ENCODE measurements at regions not wholly inside any gene's neighbourhood (a gene's known extent, or its start where the extent isn't known, plus 50 kb on each side); places are given as distances from the start of the nearest gene placed in this dataset.
"Not testable (repeated sequence)": the region's sequence is repeated elsewhere in the genome, so short reads cannot be mapped to it uniquely, and the experiment has no call there.

DNA sequence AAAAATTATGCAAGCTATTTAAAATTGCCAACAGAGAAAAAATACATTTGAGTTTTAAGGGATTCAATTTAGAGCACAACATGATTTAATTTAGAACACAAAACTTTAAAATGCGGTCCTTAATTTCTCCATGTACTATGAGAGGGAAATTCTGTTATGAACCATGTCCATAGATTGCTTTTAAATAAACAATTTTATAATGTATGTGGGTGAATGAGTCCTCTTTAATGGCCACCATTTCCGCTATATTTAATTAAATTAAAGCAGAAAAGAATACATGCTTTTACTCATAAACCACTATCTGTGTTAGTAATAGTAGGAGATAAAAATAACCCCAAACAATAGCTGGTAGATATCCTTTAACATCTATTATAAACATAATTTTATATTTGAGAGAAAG lies 914.6 kb downstream of the LTN1 start:
- DNase-seq (ENCODE audit: low read depth), result no peak

DNA sequence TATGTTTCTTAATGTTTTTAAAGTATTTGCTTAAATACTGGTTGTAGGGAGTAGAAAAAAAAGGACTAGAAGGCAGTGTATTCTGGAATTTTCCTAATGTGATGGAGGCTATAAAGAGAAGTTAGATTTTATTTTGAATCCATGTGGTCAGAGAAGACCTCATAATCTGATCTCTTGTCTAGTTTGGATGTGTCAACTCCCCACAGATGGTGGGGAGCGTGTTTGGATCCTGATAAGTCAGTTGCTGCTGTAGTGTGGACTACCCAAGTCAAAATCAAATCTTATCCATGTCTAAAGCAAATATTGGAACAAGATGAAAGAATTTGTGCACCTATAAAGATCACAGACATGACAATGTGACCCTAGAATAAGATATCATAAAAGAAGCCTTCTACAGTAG lies 918.0 kb downstream of the LTN1 start:
- no peak for DNase-seq (ENCODE audit: low read depth)

DNA sequence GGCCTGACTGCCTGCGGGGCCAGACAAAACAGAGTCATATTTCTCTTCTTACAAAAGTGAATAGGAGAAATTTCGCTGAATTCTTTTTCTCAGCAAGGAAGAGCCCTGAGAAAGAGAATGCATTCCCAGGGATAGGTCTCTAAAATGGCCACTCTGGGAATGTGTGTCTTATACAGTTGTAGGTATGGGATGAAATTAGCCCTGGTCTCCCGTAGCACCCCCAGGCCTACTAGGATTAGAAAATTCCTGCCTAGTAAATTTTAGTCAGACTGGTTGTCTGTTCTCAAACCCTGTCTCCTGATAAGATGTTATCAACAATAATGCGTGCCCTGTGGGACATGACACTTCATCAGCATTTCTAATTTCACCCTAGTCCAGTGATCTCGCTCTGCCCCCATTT lies 920.1 kb downstream of the LTN1 start:
- no peak for DNase-seq (ENCODE audit: low read depth)

DNA sequence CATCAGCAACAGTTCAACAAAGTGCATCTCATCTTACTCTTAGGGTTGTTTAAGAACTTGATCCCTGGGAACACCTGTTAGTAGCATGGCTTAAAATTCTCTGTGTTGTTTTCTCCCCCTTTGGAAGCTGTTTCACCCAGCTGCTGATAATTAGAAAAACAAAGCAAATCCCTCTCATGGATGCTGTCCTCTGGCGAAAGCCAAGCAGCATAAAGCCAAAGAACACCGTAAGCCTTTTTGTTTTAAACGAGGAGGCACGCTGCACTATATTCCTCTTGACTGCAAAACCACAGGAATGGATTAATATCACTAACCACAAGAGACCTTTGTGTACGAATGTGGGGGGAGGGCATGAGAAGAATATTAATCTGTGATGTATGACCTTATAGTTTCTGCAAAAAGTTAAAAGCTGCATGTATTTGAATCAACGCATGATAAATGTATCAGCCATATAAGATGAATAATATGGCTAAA lies 923.2 kb downstream of the LTN1 start:
- no peak for DNase-seq (ENCODE audit: low read depth)

DNA sequence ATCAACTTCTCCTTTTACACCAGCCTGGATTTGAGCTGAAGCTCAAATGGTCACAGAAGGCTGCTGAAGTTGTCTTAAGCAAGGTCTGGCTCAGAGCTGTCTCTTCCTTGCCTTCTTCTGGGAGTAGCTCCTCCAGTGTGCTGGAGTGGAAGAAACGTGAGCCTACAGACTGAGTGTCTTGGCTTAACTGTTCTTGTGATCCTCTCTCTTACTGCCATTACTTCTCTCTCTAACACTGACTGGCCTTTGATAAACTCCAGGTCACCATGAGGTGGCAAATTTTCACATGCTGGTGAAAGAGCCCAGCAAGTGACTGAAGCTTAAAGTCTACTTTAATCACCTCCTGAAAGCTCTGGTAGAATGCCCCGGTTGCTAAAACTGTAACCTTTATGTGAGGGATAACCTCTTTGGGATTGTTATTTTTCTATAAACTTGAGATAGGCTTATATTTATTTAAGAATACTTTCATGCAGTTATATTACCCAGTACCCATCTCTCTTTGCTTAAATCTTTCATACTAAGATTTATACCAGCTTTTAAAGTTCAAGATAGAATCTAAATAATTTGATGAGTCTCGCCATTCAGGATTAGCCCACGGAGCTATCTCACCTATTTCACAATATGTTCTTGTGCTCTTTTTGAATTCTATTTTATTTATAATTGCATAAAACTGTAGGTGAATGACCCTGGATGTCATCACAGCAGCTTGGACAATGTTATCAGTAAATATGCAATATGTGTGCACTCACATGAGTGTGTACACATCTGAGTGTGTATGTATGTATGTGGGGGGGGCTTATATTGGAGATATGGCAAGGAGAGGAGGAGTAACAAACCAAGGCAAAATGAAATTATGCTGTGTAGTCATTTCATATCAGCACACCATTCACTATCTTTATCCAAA lies 924.0 kb downstream of the LTN1 start:
- DNase-seq (ENCODE audit: low read depth), result no peak

DNA sequence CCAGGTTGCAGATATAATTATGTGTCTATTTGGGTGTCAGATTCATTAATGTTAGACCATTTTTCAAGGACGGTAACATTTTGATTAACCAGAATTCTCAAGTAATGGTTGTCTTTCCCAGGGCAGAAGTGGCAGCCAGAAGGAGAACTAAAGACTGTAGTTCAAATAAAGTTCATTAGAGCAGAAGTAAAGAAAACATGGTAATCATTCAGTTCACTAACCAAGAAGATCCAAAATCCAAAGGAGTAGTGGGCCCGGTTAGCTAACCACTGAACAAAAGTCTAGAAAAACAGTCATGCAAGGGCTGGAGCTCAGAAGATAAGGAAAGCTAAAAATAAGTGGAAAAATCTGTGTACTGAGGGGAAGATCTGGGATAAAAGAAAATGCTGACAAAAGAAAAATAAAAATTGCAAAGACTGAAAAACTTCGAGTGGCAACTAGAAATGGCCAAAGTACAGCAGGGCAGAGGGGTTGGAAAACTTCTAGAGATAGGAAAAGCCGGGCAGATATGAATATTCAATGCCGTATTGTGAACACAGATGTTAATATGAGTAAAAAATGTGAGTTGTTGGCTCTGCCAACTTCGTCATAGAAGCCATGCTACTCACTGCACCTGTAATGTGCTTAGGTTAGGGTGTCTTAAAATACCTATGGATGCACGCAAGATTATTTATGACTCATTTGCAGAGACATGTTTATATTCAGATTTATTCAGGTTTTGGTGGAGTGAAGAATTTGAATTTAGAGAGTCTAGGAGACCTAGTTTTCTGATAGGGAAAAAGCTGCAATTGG lies 925.9 kb downstream of the LTN1 start:
- peak; percentile 13 for DNase-seq (ENCODE audit: low read depth)

DNA sequence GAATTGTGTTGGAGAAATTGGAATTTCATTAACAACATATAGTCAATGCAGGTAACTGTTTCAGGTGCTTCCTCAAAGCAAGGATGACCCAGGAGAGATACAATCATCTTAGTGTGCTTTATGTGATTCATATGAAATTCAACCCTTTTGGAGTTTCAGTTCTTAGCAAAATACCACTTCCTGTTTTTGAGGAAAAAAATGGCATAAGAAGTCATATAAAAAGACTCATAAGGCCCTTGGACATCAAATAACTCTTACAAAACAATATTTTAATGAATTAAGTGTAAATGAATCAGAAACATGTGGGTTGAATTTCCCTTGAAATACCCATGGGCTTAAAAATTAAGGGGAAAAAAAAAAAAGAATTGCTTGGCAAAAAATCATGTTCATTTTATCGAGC lies 926.6 kb downstream of the LTN1 start:
- DNase-seq (ENCODE audit: low read depth), result no peak

DNA sequence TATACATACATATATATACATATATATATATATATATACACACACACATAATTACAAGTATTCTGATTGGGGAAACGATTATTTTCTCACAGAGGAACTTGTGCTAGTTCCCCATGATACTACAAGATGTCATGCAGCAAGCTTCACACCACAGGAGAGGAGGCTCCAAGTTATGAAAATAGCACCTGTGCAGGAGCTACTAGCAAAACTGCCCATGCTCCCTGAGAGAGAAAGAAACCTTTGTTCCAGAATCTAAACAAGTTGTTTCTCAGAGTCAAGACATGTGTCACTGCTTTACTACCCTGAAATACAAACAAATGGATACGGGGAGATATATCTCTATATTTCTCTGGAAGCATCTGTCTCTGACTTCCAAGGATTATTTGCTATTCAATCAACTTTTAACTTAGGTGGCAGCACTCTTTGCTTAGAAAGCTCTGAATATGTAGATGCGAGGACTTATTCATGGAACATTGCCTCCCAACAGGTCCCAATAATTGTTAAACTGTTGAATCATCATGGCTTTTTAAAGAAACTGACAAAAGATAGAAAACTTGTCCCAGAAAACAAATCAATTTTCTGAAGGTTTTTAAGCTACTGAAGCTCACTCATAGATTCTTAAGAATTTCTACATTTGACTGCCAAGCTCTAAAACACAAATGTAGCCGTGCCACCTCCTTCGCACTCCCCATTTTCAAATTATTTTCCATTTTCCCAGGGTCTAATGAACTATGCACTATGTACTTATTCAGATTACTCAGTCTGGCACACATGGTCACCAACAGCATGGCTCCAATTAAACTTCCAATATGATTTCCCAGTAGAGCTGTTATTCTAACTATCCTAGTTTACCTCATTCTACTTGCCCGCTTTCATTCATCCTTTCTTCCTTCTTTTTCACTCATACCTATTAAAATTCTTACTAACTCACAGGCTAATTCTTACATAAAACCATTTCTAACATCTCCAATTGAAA lies 929.1 kb downstream of the LTN1 start:
- peak; percentile 61 for DNase-seq (ENCODE audit: low read depth)

DNA sequence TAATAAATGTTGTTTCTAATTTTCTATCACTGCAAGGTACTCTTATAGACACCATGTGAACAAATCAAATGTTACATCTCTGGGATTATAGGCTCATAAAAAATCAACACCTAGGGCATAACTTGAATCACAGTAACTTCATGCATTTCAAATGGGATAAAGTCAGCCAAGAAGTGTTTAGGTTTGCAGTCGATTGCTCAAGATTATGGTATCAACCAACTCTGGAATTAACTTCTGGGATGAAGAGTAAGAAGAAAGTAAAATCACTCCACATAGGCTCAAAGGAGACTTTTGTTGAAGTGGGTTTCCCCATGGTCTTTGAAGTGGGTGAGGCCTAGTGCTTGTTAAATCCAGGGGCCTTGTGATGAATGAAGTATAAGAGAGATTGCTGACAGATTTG lies 939.7 kb downstream of the LTN1 start:
- peak; percentile 48 for DNase-seq (ENCODE audit: low read depth)

DNA sequence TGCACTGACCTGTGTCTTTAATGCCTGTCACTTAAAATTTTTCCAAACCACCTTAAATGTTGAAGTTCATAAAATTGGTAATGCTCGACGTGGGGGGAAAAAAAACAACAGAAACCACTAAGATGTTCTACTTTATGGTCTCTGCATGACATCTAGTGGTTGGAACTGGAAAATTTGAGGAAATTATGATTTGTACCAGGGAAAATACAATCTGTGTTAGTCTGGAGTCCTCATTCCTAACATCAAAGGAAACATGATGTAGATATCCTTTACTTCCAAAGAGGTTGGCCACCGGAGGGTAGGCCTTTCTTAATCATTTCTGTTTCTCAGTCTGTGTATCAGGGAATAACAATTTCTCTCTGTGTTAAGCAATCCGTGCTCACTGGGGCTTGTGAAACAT lies 941.0 kb downstream of the LTN1 start:
- DNase-seq (ENCODE audit: low read depth), result peak; percentile 58

DNA sequence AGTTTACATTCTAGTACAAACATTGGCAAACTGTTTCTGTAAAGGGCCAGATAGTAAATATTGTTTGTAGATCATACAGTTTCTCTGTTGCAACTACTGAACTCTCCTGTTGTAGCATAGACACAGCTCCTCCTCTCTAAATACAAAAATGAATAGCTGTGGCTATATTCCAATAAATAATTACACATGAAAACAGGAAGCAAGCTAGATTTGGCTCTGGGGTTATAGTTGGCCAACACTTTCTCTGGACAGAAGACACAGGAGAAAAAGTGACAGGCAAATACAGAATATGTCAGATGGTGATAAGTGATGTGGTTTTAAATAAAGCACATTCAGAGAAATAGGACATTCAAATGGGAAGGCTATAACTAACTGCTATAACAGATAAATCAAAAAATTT lies 957.0 kb downstream of the LTN1 start:
- not testable (repeated sequence) for DNase-seq (ENCODE audit: low read depth)

DNA sequence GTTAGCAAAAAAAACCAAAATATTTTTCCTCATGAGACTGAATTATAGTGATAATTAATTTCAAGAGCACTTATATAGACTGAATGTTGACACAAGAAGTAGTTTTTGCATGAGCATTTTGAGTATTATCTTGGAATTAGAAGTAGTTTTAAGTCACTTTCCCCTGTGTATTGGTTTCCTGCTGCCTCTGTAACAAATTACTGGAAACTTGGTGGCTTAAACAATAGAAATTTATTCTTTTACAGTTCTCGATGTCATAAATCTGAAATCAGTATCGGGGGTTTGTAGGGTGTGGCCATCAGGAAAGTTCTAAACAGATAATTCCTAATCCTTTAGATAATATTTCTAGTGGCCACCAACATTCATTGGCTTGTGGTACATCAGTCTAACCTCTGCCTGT lies 957.8 kb downstream of the LTN1 start:
- DNase-seq (ENCODE audit: low read depth), result not testable (repeated sequence)

DNA sequence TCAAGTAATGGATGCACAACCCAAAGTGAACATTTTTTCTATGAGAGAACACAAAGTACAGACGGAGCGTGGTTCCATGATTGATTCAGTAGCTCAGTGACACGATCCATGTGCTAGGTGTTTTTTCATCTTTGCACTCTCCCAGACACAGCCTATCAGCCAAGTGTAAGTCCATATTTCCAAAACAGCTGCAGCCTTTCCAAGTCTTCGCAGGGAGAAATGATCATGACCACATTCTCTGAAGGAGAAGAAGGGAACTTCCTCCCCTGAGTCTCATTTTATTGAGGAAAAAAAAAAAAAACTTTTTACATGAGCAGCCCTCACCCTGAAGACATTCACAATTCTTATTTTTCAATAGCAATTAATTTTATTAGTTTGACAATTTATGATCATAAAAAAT lies 958.3 kb downstream of the LTN1 start:
- DNase-seq (ENCODE audit: low read depth), result not testable (repeated sequence)

DNA sequence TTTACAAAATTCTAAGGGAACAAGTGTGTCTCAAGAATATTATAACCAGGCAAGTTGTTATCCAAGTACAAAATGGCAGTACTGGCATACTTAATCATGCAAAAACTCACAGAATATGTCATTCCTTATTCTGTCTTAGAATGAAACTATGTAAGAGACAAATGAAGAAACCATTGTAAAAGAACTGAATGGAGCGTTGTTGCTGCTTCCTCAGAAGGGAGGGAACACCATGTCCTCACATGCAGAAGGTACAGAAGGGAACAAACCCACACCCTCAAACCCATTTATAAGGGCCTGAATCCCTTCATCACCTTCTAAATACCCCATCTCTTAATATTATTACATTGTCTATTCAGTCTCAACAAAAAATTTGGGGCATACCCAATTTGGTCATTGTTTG lies 960.0 kb downstream of the LTN1 start:
- not testable (repeated sequence) for DNase-seq (ENCODE audit: low read depth)

DNA sequence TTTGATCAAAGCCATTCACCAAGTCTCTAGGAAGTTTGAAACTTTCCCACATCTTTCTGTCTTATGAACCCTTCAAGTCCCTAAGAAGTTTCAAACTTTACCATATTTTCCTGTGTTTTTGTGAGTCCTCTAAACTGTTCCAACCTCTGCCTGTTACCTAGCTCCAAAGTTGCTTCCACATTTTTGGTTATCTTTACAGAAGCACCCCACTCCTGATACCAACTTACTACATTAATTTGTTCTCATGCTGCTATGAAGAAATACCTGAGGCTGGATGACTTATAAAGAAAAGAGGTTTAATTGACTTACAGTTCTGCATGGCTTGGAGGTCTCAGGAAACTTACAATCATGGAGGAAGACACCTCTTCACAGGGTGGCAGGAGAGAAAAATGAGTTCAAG lies 961.6 kb downstream of the LTN1 start:
- DNase-seq (ENCODE audit: low read depth), result not testable (repeated sequence)

DNA sequence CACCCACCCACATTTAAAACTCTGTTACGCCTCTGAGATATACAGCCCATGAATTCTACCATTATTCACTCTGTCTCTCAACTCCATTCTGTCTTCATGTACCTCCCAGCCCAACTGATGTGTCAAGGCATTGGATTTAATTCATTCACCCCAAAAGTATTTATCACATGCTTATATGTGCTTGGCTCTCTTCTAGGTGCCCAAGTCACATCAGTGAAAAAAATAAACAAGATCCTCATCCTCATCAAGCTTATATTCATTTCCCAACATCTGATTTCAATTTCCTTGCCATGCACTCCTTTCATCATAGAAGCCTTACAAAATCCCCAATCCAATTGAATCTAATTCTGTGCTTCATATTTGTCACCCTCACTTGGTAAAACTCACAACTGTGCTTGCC lies 967.6 kb downstream of the LTN1 start:
- DNase-seq (ENCODE audit: low read depth), result no peak

DNA sequence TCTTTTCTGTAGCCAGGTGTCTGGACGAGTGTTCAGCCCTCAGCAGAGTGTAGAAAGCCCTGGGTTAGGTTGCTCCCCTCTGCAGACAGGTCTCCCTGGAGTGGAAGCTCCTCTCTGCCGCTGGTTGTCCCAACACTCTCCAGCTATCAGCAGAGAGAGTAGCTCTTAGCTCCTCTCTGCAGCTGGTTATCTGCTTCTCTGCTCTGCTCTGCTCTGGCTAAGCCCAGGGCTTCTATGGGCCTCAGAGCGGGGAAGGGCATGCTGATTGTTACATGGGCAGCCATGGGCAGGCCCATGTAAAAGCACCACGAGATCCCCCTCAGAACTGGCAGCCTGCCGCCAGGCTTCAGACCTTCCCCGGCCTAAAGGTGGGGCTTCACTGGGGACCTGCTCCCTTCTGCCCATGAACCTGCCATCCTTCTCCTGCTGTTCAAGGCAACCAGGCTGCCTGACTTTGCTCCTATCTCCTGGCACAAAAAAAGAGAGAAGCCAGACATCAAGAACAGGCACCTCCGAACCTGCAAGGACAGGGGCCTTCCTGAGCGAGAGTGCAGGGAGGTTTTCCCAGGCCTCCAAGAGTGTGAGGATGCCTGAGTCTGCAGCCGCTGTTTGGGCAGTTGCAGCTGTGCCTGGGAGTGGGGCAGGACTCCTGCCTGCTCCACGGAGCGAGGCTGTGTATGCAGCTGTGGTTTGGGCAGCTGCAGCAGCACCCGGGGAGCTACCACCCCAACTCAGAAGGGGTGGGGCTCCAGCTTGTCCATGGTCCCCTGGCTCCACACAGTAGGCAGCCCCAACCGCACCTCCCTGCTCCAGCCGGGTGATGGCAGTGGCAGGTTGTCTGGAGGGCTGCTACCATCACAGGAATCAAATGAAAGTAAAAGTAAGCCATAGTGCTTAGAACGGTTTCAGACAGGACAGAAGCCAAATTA lies 973.7 kb downstream of the LTN1 start:
- peak; percentile 10 for DNase-seq (ENCODE audit: low read depth)

DNA sequence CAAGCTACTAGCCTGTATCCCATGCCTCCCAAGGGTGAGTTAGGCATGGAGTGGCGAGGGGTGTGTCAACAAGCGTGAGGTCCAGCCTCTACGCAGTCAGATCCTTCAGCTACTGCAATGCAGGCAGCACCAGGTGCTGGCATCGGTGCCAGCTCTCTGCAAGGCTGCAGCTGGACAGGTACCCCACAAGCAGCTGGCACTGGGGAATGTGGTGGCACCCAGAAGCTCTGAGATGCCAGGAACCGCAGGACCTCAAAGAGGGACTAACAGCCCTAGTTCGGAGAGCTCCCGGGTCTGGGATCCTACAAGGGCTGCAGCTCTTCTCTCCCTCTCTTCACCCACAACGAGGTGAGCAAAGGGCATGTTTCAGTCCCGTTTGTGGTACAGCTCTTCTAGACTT lies 974.5 kb downstream of the LTN1 start:
- no peak for DNase-seq (ENCODE audit: low read depth)

DNA sequence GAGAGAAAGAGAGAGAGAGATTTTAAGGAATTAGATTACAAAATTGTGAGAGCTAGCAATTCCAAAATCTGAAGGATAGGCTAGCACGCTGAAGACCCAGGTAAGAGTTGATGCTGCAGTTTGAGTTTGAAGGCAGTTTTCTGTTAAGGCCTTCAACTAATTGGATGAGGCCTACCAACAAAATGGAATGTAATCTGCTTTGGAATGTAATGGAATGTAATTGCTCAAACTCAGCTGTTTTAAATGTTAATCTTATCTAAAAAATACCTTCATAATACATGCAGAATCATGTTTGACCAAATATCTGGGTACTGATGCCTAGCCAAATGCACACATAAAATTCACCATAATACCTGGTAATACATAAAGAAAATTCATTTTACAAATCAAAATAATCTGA lies 976.1 kb downstream of the LTN1 start:
- DNase-seq (ENCODE audit: low read depth), result no peak

DNA sequence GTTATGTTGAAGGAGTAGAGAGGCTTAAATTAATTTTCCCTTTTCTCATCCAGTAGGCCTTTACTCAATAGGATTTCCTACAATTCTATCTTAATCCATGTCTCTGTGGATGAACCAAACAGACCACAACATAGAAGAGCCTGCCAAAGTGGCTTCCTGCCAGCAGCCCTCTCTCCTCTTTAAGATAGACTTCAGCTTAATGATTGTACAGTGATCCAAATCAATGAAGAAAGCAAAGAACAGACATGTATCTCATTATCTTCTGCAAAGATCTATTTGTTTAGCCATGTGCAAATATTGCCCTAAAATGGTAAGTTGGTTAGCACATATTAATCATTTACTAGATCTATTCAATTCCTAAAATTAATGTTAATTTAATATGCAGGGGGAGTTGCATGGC lies 979.6 kb downstream of the LTN1 start:
- peak; percentile 3 for DNase-seq (ENCODE audit: low read depth)

DNA sequence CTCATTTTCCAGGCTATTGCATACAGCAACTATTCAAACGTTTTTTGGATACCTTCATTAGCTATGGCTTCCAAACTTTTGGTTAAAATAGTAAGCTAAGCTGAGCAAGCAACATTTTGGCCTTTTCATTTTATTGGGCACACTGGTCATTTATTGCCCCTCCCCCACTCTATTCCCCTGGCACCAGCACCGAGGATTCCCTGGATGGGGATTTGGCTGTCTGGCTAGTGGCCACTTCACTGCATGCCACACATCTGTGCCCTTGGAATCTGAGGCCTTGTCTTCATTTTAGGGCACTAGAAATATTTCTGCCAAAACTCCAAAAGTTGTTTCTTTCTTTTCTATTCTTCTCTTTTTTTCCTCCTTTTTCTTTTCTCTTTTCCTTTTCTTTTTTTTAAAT lies 980.7 kb downstream of the LTN1 start:
- DNase-seq (ENCODE audit: low read depth), result not testable (repeated sequence)

Data from renal cortical epithelial cell (primary cell).